Panc1 (cell line): ENCODE measurements at regions not wholly inside any gene's neighbourhood (a gene's known extent, or its start where the extent isn't known, plus 50 kb on each side); places are given as distances from the start of the nearest gene placed in this dataset.

Experiments
- ATAC-seq: fragments of 200-7000 bp; cut with Tn5 transposase; 2 replicates; pipeline ENCODE4 v1.9.1; 2020; ENCODE audit warnings: mild to moderate bottlenecking, moderate library complexity
- BruUV-seq: library from RNA; stranded (reverse); fragments of 400-500 nt; replicated peaks from 2 replicates; lab custom pipeline; 2021; lab: Mats Ljungman, UMichigan
- CTCF ChIA-PET: fragments of 300-600 bp; sonication (Branson Sonifier 250); formaldehyde crosslinking; loops from one replicate; lab custom pipeline; 2022; ENCODE audit warnings: antibody characterized with exemption; lab: Charles Lee
- POLR2A ChIA-PET: fragments of 300-600 bp; sonication (Branson Sonifier 250); formaldehyde crosslinking; loops from one replicate; lab custom pipeline; 2022; ENCODE audit warnings: antibody characterized with exemption; lab: Charles Lee
- DNase-seq: peaks from one replicate; pipeline ENCODE4 v3.0.0-alpha.2; 2010; ENCODE audit warnings: low read depth, low spot score
- H3K27ac ChIP-seq: 2 replicates; pipeline ENCODE4 v1.5.1; 2011; ENCODE audit warnings: mild to moderate bottlenecking, low read length, inconsistent platforms
- H3K27me3 ChIP-seq: fragments of 200-500 bp; sonication (Bioruptor generic); 2 replicates; pipeline ENCODE4 v1.6.0; 2014; ENCODE audit warnings: low read length, inconsistent platforms; ENCODE audit not compliant: control insufficient read depth, insufficient read depth
- H3K36me3 ChIP-seq: fragments of 200-500 bp; sonication (Bioruptor generic); 2 replicates; pipeline ENCODE4 v1.5.1; 2014; ENCODE audit warnings: inconsistent platforms, mild to moderate bottlenecking, low read length, moderate library complexity; ENCODE audit not compliant: control insufficient read depth, insufficient read depth
- H3K4me1 ChIP-seq: 2 replicates; pipeline ENCODE4 v1.5.1; 2011; ENCODE audit warnings: inconsistent platforms, mild to moderate bottlenecking, low read length, moderate library complexity; ENCODE audit not compliant: control insufficient read depth, insufficient read depth
- H3K4me3 ChIP-seq, 2 experiments: 2 replicates each; pipeline ENCODE4 v1.5.1; 2011 to 2012; ENCODE audit warnings: low read depth in 2 of 2, low read length in 2 of 2, mild to moderate bottlenecking in 2 of 2, inconsistent platforms in 1 of 2, moderate library complexity in 1 of 2
- H3K9me3 ChIP-seq: fragments of 200-500 bp; sonication (Bioruptor generic); 2 replicates; pipeline ENCODE4 v1.5.1; 2014; ENCODE audit warnings: low read depth, mild to moderate bottlenecking, inconsistent platforms, low read length, moderate library complexity; ENCODE audit not compliant: control insufficient read depth, insufficient read depth
- POLR2AphosphoS5 ChIP-seq: IDR thresholded peaks from 2 replicates; pipeline ENCODE4 v1.6.1; 2012; ENCODE audit warnings: mild to moderate bottlenecking, low read depth, low read length, moderate library complexity
- SIN3A ChIP-seq: IDR thresholded peaks from 2 replicates; pipeline ENCODE4 v1.6.1; 2012; ENCODE audit warnings: low read depth, mild to moderate bottlenecking, low read length, moderate library complexity, borderline replicate concordance; ENCODE audit not compliant: insufficient read depth
- TCF7L2 ChIP-seq: IDR thresholded peaks from 2 replicates; pipeline ENCODE4 v1.6.1; 2011; ENCODE audit warnings: mild to moderate bottlenecking, low read depth, low read length, inconsistent platforms
- in situ Hi-C: cut with HindIII; loops from 2 replicates; pipeline ENCODE4 v1.10.0; 2016; ENCODE audit warnings: low sequenced_read_pairs, low pct_unique_long_range_greater_than_20kb
- intact Hi-C: fragments of 100-400 bp; cut with micrococcal nuclease; formaldehyde crosslinking; loops from one replicate; pipeline ENCODE4 v1.10.0; 2022; ENCODE audit not compliant: unreplicated experiment
- TF ChIP-seq, protein P1 (sequence below): fragments of 450-650 bp; IDR thresholded peaks from 2 replicates; pipeline ENCODE4 v1.5.1; 2017; ENCODE audit warnings: mild to moderate bottlenecking
- TF ChIP-seq, protein P2 (sequence below), 2 experiments: IDR thresholded peaks; 2 replicates each; pipeline ENCODE4 v1.6.1; 2011 to 2012; ENCODE audit warnings: low read depth in 2 of 2, control low read depth in 1 of 2, low read length in 1 of 2, mild to moderate bottlenecking in 1 of 2, moderate library complexity in 1 of 2; ENCODE audit not compliant: insufficient read depth in 1 of 2

DNA sequence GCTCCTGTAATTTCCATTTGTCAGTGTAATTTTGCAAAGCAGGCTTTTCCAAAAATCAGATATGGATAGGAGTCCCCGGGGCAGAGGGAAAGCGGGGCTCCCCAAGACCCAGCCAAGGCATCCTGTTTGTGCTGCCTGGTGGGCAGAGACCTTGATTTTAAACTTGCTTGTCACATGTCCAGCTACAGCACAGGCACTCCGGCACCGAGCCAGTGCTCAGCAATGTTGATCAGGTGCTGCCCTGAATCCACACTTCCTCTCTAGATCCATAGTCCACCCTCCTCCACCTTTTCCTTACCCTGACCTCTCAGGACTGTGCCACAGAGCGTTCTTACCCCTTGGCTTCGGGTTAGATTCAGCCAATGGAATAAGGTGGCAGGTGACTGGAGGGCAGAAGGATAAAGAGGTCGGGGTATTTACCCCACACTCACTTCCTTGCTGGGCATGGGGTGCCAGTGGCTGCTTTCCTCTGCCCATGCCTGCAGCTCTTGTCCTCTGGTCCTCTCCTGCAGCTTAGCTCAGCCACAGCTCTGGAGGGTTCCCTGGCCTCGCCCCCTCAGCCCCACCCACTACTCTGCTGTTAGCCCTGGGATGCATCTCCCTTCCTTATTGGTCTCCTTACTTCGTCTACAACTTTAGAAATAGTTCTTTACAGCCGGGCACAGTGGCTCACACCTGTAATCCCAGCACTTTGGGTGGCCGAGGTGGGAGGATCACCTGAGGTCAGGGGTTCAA is 80.1 kb downstream of the IRF2BPL start:
- H3K4me3 ChIP-seq, result no peak overlapping the region
- BruUV-seq, result TSS peak; percentile 60
- POLR2A ChIA-PET, result interaction anchor here (0.6 kb wide), 1 partner anchor 8 kb away, joined by 3 read pairs; no protein-coding TSS in a partner anchor
- peak; percentile 49 for ATAC-seq
- TF ChIP-seq, protein P1, sequence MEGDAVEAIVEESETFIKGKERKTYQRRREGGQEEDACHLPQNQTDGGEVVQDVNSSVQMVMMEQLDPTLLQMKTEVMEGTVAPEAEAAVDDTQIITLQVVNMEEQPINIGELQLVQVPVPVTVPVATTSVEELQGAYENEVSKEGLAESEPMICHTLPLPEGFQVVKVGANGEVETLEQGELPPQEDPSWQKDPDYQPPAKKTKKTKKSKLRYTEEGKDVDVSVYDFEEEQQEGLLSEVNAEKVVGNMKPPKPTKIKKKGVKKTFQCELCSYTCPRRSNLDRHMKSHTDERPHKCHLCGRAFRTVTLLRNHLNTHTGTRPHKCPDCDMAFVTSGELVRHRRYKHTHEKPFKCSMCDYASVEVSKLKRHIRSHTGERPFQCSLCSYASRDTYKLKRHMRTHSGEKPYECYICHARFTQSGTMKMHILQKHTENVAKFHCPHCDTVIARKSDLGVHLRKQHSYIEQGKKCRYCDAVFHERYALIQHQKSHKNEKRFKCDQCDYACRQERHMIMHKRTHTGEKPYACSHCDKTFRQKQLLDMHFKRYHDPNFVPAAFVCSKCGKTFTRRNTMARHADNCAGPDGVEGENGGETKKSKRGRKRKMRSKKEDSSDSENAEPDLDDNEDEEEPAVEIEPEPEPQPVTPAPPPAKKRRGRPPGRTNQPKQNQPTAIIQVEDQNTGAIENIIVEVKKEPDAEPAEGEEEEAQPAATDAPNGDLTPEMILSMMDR, result no peak
- TF ChIP-seq SIN3A (no peak), TCF7L2 (no peak), POLR2AphosphoS5 (no peak)
- TF ChIP-seq, protein P2, sequence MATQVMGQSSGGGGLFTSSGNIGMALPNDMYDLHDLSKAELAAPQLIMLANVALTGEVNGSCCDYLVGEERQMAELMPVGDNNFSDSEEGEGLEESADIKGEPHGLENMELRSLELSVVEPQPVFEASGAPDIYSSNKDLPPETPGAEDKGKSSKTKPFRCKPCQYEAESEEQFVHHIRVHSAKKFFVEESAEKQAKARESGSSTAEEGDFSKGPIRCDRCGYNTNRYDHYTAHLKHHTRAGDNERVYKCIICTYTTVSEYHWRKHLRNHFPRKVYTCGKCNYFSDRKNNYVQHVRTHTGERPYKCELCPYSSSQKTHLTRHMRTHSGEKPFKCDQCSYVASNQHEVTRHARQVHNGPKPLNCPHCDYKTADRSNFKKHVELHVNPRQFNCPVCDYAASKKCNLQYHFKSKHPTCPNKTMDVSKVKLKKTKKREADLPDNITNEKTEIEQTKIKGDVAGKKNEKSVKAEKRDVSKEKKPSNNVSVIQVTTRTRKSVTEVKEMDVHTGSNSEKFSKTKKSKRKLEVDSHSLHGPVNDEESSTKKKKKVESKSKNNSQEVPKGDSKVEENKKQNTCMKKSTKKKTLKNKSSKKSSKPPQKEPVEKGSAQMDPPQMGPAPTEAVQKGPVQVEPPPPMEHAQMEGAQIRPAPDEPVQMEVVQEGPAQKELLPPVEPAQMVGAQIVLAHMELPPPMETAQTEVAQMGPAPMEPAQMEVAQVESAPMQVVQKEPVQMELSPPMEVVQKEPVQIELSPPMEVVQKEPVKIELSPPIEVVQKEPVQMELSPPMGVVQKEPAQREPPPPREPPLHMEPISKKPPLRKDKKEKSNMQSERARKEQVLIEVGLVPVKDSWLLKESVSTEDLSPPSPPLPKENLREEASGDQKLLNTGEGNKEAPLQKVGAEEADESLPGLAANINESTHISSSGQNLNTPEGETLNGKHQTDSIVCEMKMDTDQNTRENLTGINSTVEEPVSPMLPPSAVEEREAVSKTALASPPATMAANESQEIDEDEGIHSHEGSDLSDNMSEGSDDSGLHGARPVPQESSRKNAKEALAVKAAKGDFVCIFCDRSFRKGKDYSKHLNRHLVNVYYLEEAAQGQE (IDR thresholded peaks at IDR 0.05; ENCODE audit: insufficient read depth in 1 of 2, low read depth in 2 of 2, low read length in 1 of 2), result no peak
- H3K27ac ChIP-seq, result peak overlapping the region; percentile 97
- intact Hi-C loops (no loop called here), in situ Hi-C loops (no loop called here)
- peaks cover 45% of the 10 kb centered on the region for H3K4me1 ChIP-seq
- DNase-seq, result no peak
- CTCF ChIA-PET, result interaction anchor here (0.6 to 1.4 kb wide), 3 partner anchors 35 to 122 kb away, joined by 3 to 9 read pairs (median 9); no protein-coding TSS in a partner anchor
- H3K36me3 ChIP-seq, result no peaks in the 10 kb centered on the region
- no peaks in the 10 kb centered on the region for H3K9me3 ChIP-seq
- no peaks in the 10 kb centered on the region for H3K27me3 ChIP-seq

DNA sequence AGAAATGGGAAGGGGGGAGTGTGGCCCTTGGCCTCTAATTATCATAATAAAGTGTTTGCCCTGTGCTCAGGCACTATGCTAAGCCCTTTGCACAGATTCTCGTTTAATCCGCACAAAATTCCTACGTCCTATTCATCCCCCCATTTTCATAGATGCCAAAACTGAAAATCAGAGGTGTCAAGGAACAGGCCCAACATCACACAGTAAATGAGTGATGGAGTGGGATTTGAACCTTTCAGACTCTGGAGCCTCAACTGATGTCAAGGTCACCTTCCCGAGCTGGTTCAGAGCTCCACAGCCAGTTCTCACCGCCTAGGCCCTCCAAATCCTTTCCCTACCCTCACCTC is 80.7 kb downstream of the IRF2BPL start:
- 0 out of 2 replicates have a peak, but pooled peaks have one; percentile 11 for ATAC-seq
- no peak for TF ChIP-seq POLR2AphosphoS5
- no peak for TF ChIP-seq SIN3A
- TF ChIP-seq, protein P2 (IDR thresholded peaks at IDR 0.05; ENCODE audit: insufficient read depth in 1 of 2, low read depth in 2 of 2, low read length in 1 of 2), result no peak
- no peak for TF ChIP-seq TCF7L2
- TF ChIP-seq, protein P1, result no peak
- POLR2A ChIA-PET, result interaction anchor here (0.6 to 0.9 kb wide), 2 partner anchors 8 to 14 kb away, joined by 3 read pairs; no protein-coding TSS in a partner anchor
- Histone ChIP-seq H3K27ac (peak overlapping the region; percentile 97), H3K4me3 (peak overlapping the region in 1 of 2 experiments; percentile 12; a peak in 1 of 4 replicates), H3K27me3 (no peaks in the 10 kb centered on the region), H3K9me3 (no peaks in the 10 kb centered on the region), H3K36me3 (no peaks in the 10 kb centered on the region), H3K4me1 (peaks cover 42% of the 10 kb centered on the region)
- BruUV-seq, result no TSS peak
- DNase-seq, result no peak
- in situ Hi-C loops, result no loop called here
- intact Hi-C loops, result no loop called here
- CTCF ChIA-PET, result interaction anchor here (0.6 to 1.4 kb wide), 2 partner anchors 35 to 103 kb away, joined by 9 read pairs; no protein-coding TSS in a partner anchor
